Mesenchymal stem cell (in vitro differentiated cells and primary cell): ENCODE measurements at regions not wholly inside any gene's neighbourhood (a gene's known extent, or its start where the extent isn't known, plus 50 kb on each side); places are given as distances from the start of the nearest gene placed in this dataset.
"Not testable (repeated sequence)": the region's sequence is repeated elsewhere in the genome, so short reads cannot be mapped to it uniquely, and the experiment has no call there.

Experiments
- DNase-seq: peaks from one replicate; pipeline ENCODE4 v3.0.0-alpha.2; 2013
- H2AFZ ChIP-seq: one replicate; pipeline ENCODE4 v1.6.1; 2013; ENCODE audit warnings: low read depth, mild to moderate bottlenecking, control low read depth, inconsistent platforms, low read length, moderate library complexity
- H2AK5ac ChIP-seq: 2 replicates; pipeline ENCODE4 v1.6.1; 2013; ENCODE audit warnings: low read length, moderate library complexity, mild to moderate bottlenecking, inconsistent platforms; ENCODE audit not compliant: severe bottlenecking
- H2BK120ac ChIP-seq: one replicate; pipeline ENCODE4 v1.6.1; 2013; ENCODE audit warnings: low read depth, mild to moderate bottlenecking, inconsistent platforms, low read length, moderate library complexity
- H2BK12ac ChIP-seq, 2 experiments: one replicate each; pipeline ENCODE4 v1.6.1; 2013; ENCODE audit warnings: inconsistent platforms in 2 of 2, low read length in 2 of 2, mild to moderate bottlenecking in 2 of 2, moderate library complexity in 2 of 2, control low read depth in 1 of 2
- H2BK15ac ChIP-seq: one replicate; pipeline ENCODE4 v1.6.1; 2013; ENCODE audit warnings: mild to moderate bottlenecking, low read depth, inconsistent platforms; ENCODE audit not compliant: poor library complexity, severe bottlenecking
- H2BK5ac ChIP-seq: 2 replicates; pipeline ENCODE4 v1.6.1; 2013; ENCODE audit warnings: low read depth, mild to moderate bottlenecking, low read length, control low read depth, inconsistent platforms; ENCODE audit not compliant: poor library complexity, severe bottlenecking
- H3K14ac ChIP-seq, 2 experiments: one replicate each; pipeline ENCODE4 v1.6.1; 2013; ENCODE audit warnings: inconsistent platforms in 2 of 2, low read length in 2 of 2, control low read depth in 1 of 2, mild to moderate bottlenecking in 1 of 2, moderate library complexity in 1 of 2
- H3K18ac ChIP-seq, 2 experiments: one replicate each; pipeline ENCODE4 v1.6.1; 2013; ENCODE audit warnings: inconsistent platforms in 2 of 2, low read length in 2 of 2, control low read depth in 1 of 2, low read depth in 1 of 2, mild to moderate bottlenecking in 1 of 2
- H3K23ac ChIP-seq, 2 experiments: one replicate each; pipeline ENCODE4 v1.6.1; 2013; ENCODE audit warnings: inconsistent platforms in 2 of 2, low read length in 2 of 2, mild to moderate bottlenecking in 2 of 2, moderate library complexity in 2 of 2, control low read depth in 1 of 2
- H3K27ac ChIP-seq: 2 replicates; pipeline ENCODE4 v1.5.1; 2013; ENCODE audit warnings: mild to moderate bottlenecking, moderate library complexity, low read length, control low read depth, inconsistent platforms; ENCODE audit not compliant: poor library complexity, severe bottlenecking
- H3K27me3 ChIP-seq, 2 experiments: 2 replicates each; pipeline versions ENCODE4 v1.6.1 to v1.7.0; 2013; ENCODE audit warnings: low read length in 2 of 2, mild to moderate bottlenecking in 2 of 2, moderate library complexity in 2 of 2, control low read depth in 1 of 2, inconsistent platforms in 1 of 2; ENCODE audit not compliant: control insufficient read depth in 1 of 2, insufficient read depth in 1 of 2
- H3K36me3 ChIP-seq, 2 experiments: 2 replicates each; pipeline versions ENCODE4 v1.6.1 to v1.7.0; 2013; ENCODE audit warnings: low read length in 2 of 2, control low read depth in 1 of 2, inconsistent platforms in 1 of 2, low read depth in 1 of 2, mild to moderate bottlenecking in 1 of 2; ENCODE audit not compliant: insufficient read depth in 2 of 2, control insufficient read depth in 1 of 2
- H3K4ac ChIP-seq, 2 experiments: one replicate each; pipeline ENCODE4 v1.6.1; 2013; ENCODE audit warnings: inconsistent platforms in 2 of 2, low read length in 2 of 2, mild to moderate bottlenecking in 2 of 2, moderate library complexity in 2 of 2, control low read depth in 1 of 2, low read depth in 1 of 2
- H3K4me1 ChIP-seq: 2 replicates; pipeline ENCODE4 v1.6.1; 2013; ENCODE audit warnings: low read depth, low read length, control low read depth; ENCODE audit not compliant: control insufficient read depth, insufficient read depth
- H3K4me2 ChIP-seq: 2 replicates; pipeline ENCODE4 v1.6.1; 2013; ENCODE audit warnings: low read length, mild to moderate bottlenecking, inconsistent platforms; ENCODE audit not compliant: poor library complexity, severe bottlenecking
- H3K4me3 ChIP-seq, 2 experiments: 2 replicates each; pipeline versions ENCODE4 v1.5.1 to v1.7.0; 2013; ENCODE audit warnings: low read length in 2 of 2, mild to moderate bottlenecking in 2 of 2, control low read depth in 1 of 2, low read depth in 1 of 2; ENCODE audit not compliant: insufficient read depth in 1 of 2
- H3K79me1 ChIP-seq: replicated peaks from 2 replicates; pipeline ENCODE4 v1.6.1; 2013; ENCODE audit warnings: mild to moderate bottlenecking, control low read depth, low read length, inconsistent platforms; ENCODE audit not compliant: poor library complexity, severe bottlenecking
- H3K9ac ChIP-seq: 2 replicates; pipeline ENCODE4 v1.7.0; 2013; ENCODE audit warnings: mild to moderate bottlenecking, low read length, moderate library complexity
- H3K9me3 ChIP-seq: 2 replicates; pipeline ENCODE4 v1.7.0; 2013; ENCODE audit warnings: mild to moderate bottlenecking, low read length; ENCODE audit not compliant: control insufficient read depth
- H4K8ac ChIP-seq: one replicate; pipeline ENCODE4 v1.6.1; 2013; ENCODE audit warnings: inconsistent platforms, mild to moderate bottlenecking, low read length, moderate library complexity
- H4K91ac ChIP-seq: one replicate; pipeline ENCODE4 v1.6.1; 2013; ENCODE audit warnings: mild to moderate bottlenecking, low read length, inconsistent platforms
- WGBS: methylation state at CpG from one replicate; pipeline ENCODE4 v1.1.7; 2013; ENCODE audit warnings: mixed read lengths; 5-methylcytosine and 5-hydroxymethylcytosine counted together

- H2BK12ac ChIP-seq: no peak overlapping the region
- H3K9ac ChIP-seq: no peak overlapping the region
- H2AK5ac ChIP-seq: no peak overlapping the region
- no peak overlapping the region for H3K14ac ChIP-seq
- H4K91ac ChIP-seq: no peak overlapping the region
- no peak overlapping the region for H3K23ac ChIP-seq
- no peak overlapping the region for H3K4me3 ChIP-seq
- H2AFZ ChIP-seq: no peak overlapping the region
- peaks cover 6% of the 10 kb centered on the region for H3K9me3 ChIP-seq
- WGBS: 94% methylated on average over 2 of the region's 2 CpGs
- no peaks in the 10 kb centered on the region for H3K79me1 ChIP-seq
- peaks cover 3 to 4% of the 10 kb centered on the region in 2 experiments for H3K27me3 ChIP-seq
- no peak overlapping the region for H4K8ac ChIP-seq
- no peak overlapping the region for H3K27ac ChIP-seq
- no peak for DNase-seq
- H3K18ac ChIP-seq: no peak overlapping the region
- no peak overlapping the region for H3K4me2 ChIP-seq
- H2BK120ac ChIP-seq: no peak overlapping the region
- H2BK5ac ChIP-seq: no peak overlapping the region
- no peaks in the 10 kb centered on the region for H3K36me3 ChIP-seq
- H3K4me1 ChIP-seq: no peaks in the 10 kb centered on the region
- no peak overlapping the region for H2BK15ac ChIP-seq
- no peak overlapping the region for H3K4ac ChIP-seq
Measured at GRCh38 chr5:115751176-115751575, 65.3 kb downstream of the CDO1 start.

- no peak overlapping the region for H2AFZ ChIP-seq
- no peaks in the 10 kb centered on the region for H3K36me3 ChIP-seq
- no peak for DNase-seq
- H3K4me2 ChIP-seq: no peak overlapping the region
- no peak overlapping the region for H2AK5ac ChIP-seq
- H3K79me1 ChIP-seq: no peaks in the 10 kb centered on the region
- H3K18ac ChIP-seq: no peak overlapping the region
- H3K27me3 ChIP-seq: peaks cover 3 to 4% of the 10 kb centered on the region in 2 experiments
- no peak overlapping the region for H2BK15ac ChIP-seq
- no peak overlapping the region for H3K4me3 ChIP-seq
- H3K14ac ChIP-seq: no peak overlapping the region
- H3K4ac ChIP-seq: no peak overlapping the region
- H2BK5ac ChIP-seq: no peak overlapping the region
- no peak overlapping the region for H4K8ac ChIP-seq
- H2BK12ac ChIP-seq: no peak overlapping the region
- WGBS: no CpG with 5 or more reads among the region's 1 CpG
- H3K9me3 ChIP-seq: peaks cover 27% of the 10 kb centered on the region
- H3K4me1 ChIP-seq: no peaks in the 10 kb centered on the region
- H2BK120ac ChIP-seq: no peak overlapping the region
- no peak overlapping the region for H4K91ac ChIP-seq
- no peak overlapping the region for H3K23ac ChIP-seq
- H3K27ac ChIP-seq: no peak overlapping the region
- H3K9ac ChIP-seq: no peak overlapping the region
Measured at GRCh38 chr5:115749016-115749415, 67.4 kb downstream of the CDO1 start.

- not testable (repeated sequence) for H3K23ac ChIP-seq, DNase-seq, H3K4ac ChIP-seq, H2BK5ac ChIP-seq, H2BK12ac ChIP-seq, H3K4me2 ChIP-seq, H2AK5ac ChIP-seq, H3K79me1 ChIP-seq, H2AFZ ChIP-seq, H3K18ac ChIP-seq, H3K9ac ChIP-seq, H3K4me3 ChIP-seq, H3K27me3 ChIP-seq, H4K8ac ChIP-seq, H3K27ac ChIP-seq, H3K14ac ChIP-seq, H3K4me1 ChIP-seq, H2BK15ac ChIP-seq, H2BK120ac ChIP-seq, H4K91ac ChIP-seq, H3K36me3 ChIP-seq
- 75% methylated on average over 6 of the region's 6 CpGs for WGBS
- peaks cover 19% of the 10 kb centered on the region for H3K9me3 ChIP-seq
Measured at GRCh38 chr5:115739245-115739644, 77.2 kb downstream of the CDO1 start.

- Histone ChIP-seq H3K18ac (no peak overlapping the region), H3K36me3 (no peaks in the 10 kb centered on the region), H3K4me1 (no peaks in the 10 kb centered on the region), H3K23ac (no peak overlapping the region), H3K4me3 (no peak overlapping the region), H2BK120ac (no peak overlapping the region), H3K27ac (no peak overlapping the region), H3K79me1 (no peaks in the 10 kb centered on the region), H3K27me3 (peaks cover 3 to 4% of the 10 kb centered on the region in 2 experiments), H4K91ac (no peak overlapping the region), H2BK15ac (no peak overlapping the region), H2BK12ac (no peak overlapping the region), H3K14ac (no peak overlapping the region), H2BK5ac (no peak overlapping the region), H3K4ac (no peak overlapping the region), H4K8ac (no peak overlapping the region), H2AK5ac (no peak overlapping the region), H3K9ac (no peak overlapping the region), H3K9me3 (peaks cover 15% of the 10 kb centered on the region), H2AFZ (no peak overlapping the region), H3K4me2 (no peak overlapping the region)
- no peak for DNase-seq
- WGBS: 100% methylated on average over 1 of the region's 1 CpG
Measured at GRCh38 chr5:115738830-115739229, 77.6 kb downstream of the CDO1 start.
